ENCODE measurements at regions not wholly inside any gene's neighbourhood (a gene's known extent, or its start where the extent isn't known, plus 50 kb on each side); places are given as distances from the start of the nearest gene placed in this dataset.
"Not testable (repeated sequence)": the region's sequence is repeated elsewhere in the genome, so short reads cannot be mapped to it uniquely, and the experiment has no call there.

DNA sequence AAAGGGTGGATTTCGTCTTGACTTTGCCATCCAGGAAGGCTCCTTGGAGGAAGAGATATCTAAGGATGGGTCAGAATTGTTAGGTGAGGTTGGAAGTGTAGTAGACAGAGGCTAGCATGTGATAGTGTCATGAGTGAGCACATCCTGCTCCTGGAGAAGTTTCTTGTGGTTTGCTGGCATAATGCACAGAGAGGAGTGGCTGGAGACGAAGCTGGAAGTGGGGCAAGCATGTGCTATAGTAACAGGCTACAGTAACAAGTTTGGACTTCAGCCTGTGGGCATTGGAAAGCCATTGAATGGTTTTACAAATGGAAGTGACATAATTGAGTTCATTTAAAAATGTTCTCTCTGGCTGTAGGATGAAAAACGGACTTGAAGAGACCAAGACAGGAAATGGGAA, 175.6 kb upstream of the VWC2 start:
- no peak for DNase-seq (ENCODE audit: low read depth)
- TF ChIP-seq, protein P1, sequence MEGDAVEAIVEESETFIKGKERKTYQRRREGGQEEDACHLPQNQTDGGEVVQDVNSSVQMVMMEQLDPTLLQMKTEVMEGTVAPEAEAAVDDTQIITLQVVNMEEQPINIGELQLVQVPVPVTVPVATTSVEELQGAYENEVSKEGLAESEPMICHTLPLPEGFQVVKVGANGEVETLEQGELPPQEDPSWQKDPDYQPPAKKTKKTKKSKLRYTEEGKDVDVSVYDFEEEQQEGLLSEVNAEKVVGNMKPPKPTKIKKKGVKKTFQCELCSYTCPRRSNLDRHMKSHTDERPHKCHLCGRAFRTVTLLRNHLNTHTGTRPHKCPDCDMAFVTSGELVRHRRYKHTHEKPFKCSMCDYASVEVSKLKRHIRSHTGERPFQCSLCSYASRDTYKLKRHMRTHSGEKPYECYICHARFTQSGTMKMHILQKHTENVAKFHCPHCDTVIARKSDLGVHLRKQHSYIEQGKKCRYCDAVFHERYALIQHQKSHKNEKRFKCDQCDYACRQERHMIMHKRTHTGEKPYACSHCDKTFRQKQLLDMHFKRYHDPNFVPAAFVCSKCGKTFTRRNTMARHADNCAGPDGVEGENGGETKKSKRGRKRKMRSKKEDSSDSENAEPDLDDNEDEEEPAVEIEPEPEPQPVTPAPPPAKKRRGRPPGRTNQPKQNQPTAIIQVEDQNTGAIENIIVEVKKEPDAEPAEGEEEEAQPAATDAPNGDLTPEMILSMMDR (IDR thresholded peaks at IDR 0.05; ENCODE audit: low read depth, low read length, missing control alignments) = no peak
- H3K4me3 ChIP-seq (ENCODE audit: low read depth, low read length) = no peak overlapping the region
- in situ Hi-C loops (cut with HindIII; ENCODE audit: low sequenced_read_pairs) = no loop called here

DNA sequence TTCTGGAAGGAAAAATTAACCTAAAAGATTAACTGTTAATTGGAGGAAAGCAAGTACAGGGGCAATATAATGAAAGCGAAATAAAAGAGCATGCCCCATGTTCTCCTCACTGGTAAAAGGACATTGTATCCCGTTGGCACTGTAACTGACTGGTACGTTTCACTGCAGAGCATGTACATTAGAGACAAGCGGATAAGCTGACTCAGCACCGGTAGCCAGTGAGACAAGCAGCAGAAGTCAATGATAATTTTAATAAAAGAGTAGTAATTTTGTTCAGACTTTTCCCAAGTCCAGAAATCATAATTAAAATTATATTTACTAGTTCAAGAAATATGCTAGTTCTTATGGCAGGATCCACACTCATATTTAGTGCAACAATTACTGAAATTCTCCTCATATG, 161.5 kb upstream of the VWC2 start:
- TF ChIP-seq, protein P1 (IDR thresholded peaks at IDR 0.05; ENCODE audit: low read depth, low read length, missing control alignments) = no peak
- DNase-seq (ENCODE audit: low read depth) = no peak
- in situ Hi-C loops (cut with HindIII; ENCODE audit: low sequenced_read_pairs) = no loop called here

DNA sequence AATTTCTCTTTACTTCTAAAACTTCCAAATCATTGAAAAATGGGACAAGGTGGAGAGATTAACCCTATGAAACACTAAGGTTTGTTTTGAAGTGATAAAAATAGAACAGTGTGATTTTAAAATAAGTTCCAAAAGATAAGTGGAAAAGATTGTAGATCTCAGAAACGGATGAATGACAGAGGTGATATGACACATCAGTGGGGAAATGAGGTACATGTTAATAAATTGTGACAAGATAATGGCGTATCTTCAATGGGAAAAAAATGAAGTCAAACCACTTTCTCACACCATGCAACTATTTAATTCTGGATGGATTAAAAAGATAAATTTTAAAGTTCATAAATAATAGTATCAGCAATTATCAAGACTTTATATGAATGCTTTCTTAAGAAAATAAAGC, 159.7 kb upstream of the VWC2 start:
- no peak for DNase-seq (ENCODE audit: low read depth)
- in situ Hi-C loops (cut with HindIII; ENCODE audit: low sequenced_read_pairs) = no loop called here
- TF ChIP-seq, protein P1 (IDR thresholded peaks at IDR 0.05; ENCODE audit: low read depth, low read length, missing control alignments) = no peak
- no peak overlapping the region for H3K4me3 ChIP-seq (ENCODE audit: low read depth, low read length)

More for the DNA sequence above, 161.5 kb upstream of the VWC2 start:
- no peak overlapping the region for H3K4me3 ChIP-seq (ENCODE audit: low read depth, low read length)

DNA sequence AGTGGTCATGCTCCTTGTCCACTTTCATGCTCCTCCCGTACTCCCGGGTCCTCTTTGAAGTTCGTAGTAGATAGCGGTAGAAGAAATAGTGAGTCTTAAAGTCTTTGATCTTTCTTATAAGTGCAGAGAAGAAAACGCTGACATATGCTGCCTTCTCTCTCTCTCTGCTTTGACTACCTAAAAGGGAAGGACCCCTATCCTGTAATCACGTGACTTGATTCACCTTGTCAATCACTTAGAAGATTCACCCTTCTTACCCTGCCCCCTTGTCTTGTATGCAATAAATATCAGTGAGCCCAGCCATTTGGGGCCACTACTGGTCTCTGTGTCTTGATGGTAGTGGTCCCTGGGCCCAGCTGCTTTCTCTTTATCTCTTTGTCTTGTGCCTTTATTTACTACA, 158.5 kb upstream of the VWC2 start:
- in situ Hi-C loops (cut with HindIII; ENCODE audit: low sequenced_read_pairs); H3K4me3 ChIP-seq (ENCODE audit: low read depth, low read length); DNase-seq (ENCODE audit: low read depth): not testable (repeated sequence)

DNA sequence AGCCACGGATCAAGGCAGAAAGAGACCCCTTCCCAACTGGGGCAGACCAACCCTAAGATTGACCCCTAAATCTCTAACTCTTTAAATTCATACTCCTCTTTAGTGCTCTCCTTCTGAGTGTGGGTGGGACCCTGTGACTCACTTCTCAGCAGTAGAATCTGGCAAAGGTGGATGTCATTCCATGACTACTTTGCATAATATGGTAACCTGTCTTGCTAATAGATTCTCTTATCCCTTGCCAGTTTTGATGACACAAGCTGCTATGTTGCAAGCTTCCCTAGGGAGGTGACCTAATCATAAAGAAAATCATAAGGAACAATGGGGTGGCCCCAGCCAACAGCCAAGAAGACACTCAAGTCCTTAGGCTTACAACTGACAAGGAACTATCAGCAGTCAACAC, 155.4 kb upstream of the VWC2 start:
- in situ Hi-C loops (cut with HindIII; ENCODE audit: low sequenced_read_pairs) = no loop called here
- TF ChIP-seq, protein P1 (IDR thresholded peaks at IDR 0.05; ENCODE audit: low read depth, low read length, missing control alignments) = no peak
- no peak overlapping the region for H3K4me3 ChIP-seq (ENCODE audit: low read depth, low read length)
- no peak for DNase-seq (ENCODE audit: low read depth)

DNA sequence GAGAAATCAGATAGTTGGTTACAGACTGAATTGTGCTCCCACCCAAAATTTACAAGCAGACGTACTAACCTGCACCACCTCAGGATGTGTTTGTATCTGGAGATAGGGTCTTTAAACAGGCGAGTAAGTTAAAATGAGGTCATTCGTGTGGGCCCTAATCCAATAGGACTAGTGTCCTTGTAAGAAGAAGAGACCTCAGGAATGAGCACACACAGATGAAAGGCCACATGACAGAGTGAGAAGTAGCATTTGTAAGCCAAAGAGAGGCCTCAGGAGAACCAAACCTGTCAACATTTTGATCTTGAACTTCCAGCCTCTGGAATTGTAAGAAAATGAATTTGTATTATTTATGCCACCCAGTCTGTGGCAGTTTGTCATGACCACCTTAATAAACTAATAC, 149.5 kb upstream of the VWC2 start:
- TF ChIP-seq, protein P1 (IDR thresholded peaks at IDR 0.05; ENCODE audit: low read depth, low read length, missing control alignments) = no peak
- H3K4me3 ChIP-seq (ENCODE audit: low read depth, low read length) = no peak overlapping the region
- DNase-seq (ENCODE audit: low read depth) = no peak
- in situ Hi-C loops (cut with HindIII; ENCODE audit: low sequenced_read_pairs) = no loop called here

DNA sequence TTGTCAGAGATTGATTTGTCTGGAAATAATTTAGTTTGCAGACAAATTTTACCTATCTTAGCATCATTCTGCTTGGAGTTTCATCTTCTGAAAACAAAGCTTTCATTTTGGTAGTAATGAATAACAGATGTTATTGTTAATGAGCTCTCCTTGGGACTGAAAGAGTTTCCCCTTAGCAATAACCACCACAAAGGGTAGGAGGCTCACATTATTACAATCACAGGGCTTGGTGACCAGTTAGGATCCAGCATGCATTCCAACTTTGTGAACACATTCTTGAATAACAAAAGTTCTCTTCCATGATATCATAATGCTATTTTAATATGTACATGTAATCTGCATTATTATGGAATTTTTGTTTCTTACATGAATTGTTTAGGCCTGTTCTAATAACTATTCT, 148.8 kb upstream of the VWC2 start:
- no peak overlapping the region for H3K4me3 ChIP-seq (ENCODE audit: low read depth, low read length)
- in situ Hi-C loops (cut with HindIII; ENCODE audit: low sequenced_read_pairs) = no loop called here
- TF ChIP-seq, protein P1 (IDR thresholded peaks at IDR 0.05; ENCODE audit: low read depth, low read length, missing control alignments) = no peak
- DNase-seq (ENCODE audit: low read depth) = no peak
